H4 (cell line): ENCODE measurements at regions not wholly inside any gene's neighbourhood (a gene's known extent, or its start where the extent isn't known, plus 50 kb on each side); places are given as distances from the start of the nearest gene placed in this dataset.
"Not testable (repeated sequence)": the region's sequence is repeated elsewhere in the genome, so short reads cannot be mapped to it uniquely, and the experiment has no call there.

Experiments used
- DNase-seq: peaks from one replicate; pipeline ENCODE4 v3.0.0-alpha.2; 2015; ENCODE audit warnings: low spot score

GRCh38 chr10:91003379-91003778, 82.5 kb upstream of the ANKRD1 start:
- DNase-seq: not testable (repeated sequence)

- not testable (repeated sequence) for DNase-seq
These were observed 84.4 kb upstream of the ANKRD1 start for GRCh38 chr10:91005276-91005675.

- DNase-seq: peak; percentile 87
These were observed 85.3 kb upstream of the ANKRD1 start for GRCh38 chr10:91006001-91006751.

- no peak for DNase-seq
These were observed 86.0 kb upstream of the ANKRD1 start for GRCh38 chr10:91006752-91007346.

GRCh38 chr10:91007655-91008054, 86.8 kb upstream of the ANKRD1 start:
- no peak for DNase-seq

GRCh38 chr10:91009121-91009520, 88.2 kb upstream of the ANKRD1 start:
- no peak for DNase-seq

- no peak for DNase-seq
These were observed 90.1 kb upstream of the ANKRD1 start for GRCh38 chr10:91010952-91011351.

GRCh38 chr10:91012502-91012901, 91.6 kb upstream of the ANKRD1 start:
- DNase-seq: no peak

GRCh38 chr10:91013985-91014384, 93.1 kb upstream of the ANKRD1 start:
- no peak for DNase-seq

GRCh38 chr10:91017198-91017597, 96.3 kb upstream of the ANKRD1 start:
- no peak for DNase-seq

- no peak for DNase-seq
These were observed 101.0 kb upstream of the ANKRD1 start for GRCh38 chr10:91021901-91022300.

- DNase-seq: no peak
These were observed 101.5 kb upstream of the ANKRD1 start for GRCh38 chr10:91022390-91022789.

GRCh38 chr10:91022924-91023699, 102.2 kb upstream of the ANKRD1 start:
- DNase-seq: no peak

GRCh38 chr10:91023700-91024398, 103.0 kb upstream of the ANKRD1 start:
- DNase-seq: no peak

- DNase-seq: no peak
These were observed 103.7 kb upstream of the ANKRD1 start for GRCh38 chr10:91024541-91024940.

- no peak for DNase-seq
These were observed 111.8 kb upstream of the ANKRD1 start for GRCh38 chr10:91032611-91033206.

GRCh38 chr10:91033324-91033950, 112.5 kb upstream of the ANKRD1 start:
- no peak for DNase-seq

GRCh38 chr10:91034042-91034441, 113.2 kb upstream of the ANKRD1 start:
- peak; percentile 16 for DNase-seq

- DNase-seq: peak; percentile 86
These were observed 113.7 kb upstream of the ANKRD1 start for GRCh38 chr10:91034494-91035159.

GRCh38 chr10:91035650-91036292, 114.9 kb upstream of the ANKRD1 start:
- no peak for DNase-seq
